ENCODE measurements at regions not wholly inside any gene's neighbourhood (a gene's known extent, or its start where the extent isn't known, plus 50 kb on each side); places are given as distances from the start of the nearest gene placed in this dataset.

DNA sequence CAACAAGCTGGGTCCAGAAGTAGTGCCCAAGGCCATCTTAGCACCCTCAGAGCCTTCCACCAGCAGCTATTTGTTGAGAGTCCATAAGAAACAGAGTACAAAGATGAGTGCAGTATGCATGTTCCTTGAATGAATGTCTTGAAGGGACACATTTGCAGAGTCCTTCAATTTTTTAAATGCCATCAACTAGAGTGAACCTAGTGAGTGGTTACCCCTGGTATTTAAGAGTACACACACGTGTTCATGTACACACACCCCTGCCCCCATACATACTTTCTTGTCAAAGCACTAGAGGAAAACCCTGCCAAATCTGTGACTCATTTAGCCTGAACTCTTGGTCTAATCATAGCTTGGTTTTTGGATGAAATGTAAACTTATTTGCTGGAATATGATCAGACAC, 84.5 kb upstream of the GALNT15 start:
- Histone ChIP-seq H3K4me1 (peaks cover 0 to 26% (median 10%) of the 10 kb centered on the region in 4 donors), H3K27me3 (no peaks in the 10 kb centered on the region), H3K36me3 (no peaks in the 10 kb centered on the region), H3K27ac (no peak overlapping the region), H3K4me3 (no peak overlapping the region), H3K9me3 (no peaks in the 10 kb centered on the region)
- intact Hi-C loops (cut with DNase I; ENCODE audit: low total_unique reads) (no loop called here), in situ Hi-C loops (cut with MboI; ENCODE audit: low pct_ligation_motif_present in 1 of 4, low pct_unique_long_range_greater_than_20kb in 1 of 4, low sequenced_read_pairs in 3 of 4) (no loop called here)
- WGBS, 2 donors (ENCODE audit: low coverage in 1 of 2): 23% methylated on average over 1 of the region's 1 CpG; no CpG with 5 or more reads in 1 of the 2 donors
- no peak for DNase-seq
- no peak for TF ChIP-seq POLR2AphosphoS5 (IDR thresholded peaks at IDR 0.05)
- no peak for TF ChIP-seq EP300 (IDR thresholded peaks at IDR 0.05; ENCODE audit: low read depth)
- TF ChIP-seq, protein P1, sequence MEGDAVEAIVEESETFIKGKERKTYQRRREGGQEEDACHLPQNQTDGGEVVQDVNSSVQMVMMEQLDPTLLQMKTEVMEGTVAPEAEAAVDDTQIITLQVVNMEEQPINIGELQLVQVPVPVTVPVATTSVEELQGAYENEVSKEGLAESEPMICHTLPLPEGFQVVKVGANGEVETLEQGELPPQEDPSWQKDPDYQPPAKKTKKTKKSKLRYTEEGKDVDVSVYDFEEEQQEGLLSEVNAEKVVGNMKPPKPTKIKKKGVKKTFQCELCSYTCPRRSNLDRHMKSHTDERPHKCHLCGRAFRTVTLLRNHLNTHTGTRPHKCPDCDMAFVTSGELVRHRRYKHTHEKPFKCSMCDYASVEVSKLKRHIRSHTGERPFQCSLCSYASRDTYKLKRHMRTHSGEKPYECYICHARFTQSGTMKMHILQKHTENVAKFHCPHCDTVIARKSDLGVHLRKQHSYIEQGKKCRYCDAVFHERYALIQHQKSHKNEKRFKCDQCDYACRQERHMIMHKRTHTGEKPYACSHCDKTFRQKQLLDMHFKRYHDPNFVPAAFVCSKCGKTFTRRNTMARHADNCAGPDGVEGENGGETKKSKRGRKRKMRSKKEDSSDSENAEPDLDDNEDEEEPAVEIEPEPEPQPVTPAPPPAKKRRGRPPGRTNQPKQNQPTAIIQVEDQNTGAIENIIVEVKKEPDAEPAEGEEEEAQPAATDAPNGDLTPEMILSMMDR (IDR thresholded peaks at IDR 0.05): no peak
- no peak for TF ChIP-seq POLR2A (IDR thresholded peaks at IDR 0.05)

DNA sequence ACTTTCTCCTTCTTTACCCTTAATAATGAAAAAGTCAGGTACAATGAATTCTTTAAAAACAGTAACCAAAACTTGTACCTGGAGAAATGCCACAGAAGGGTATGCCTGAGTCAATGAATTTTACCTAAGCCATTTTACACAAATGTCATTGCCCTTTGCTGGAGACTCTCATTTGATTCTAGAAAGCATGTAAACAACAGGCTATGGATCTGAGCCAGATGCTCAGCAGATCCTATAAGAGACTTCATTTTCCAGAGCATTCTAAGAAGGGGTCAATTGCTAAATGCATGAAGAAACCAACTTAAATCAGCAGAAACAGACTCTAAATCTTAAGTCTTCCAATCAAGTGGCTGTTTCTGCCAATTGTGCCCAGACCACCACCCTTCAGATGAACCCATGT, 83.8 kb upstream of the GALNT15 start:
- TF ChIP-seq EP300 (IDR thresholded peaks at IDR 0.05; ENCODE audit: low read depth) (no peak), POLR2A (IDR thresholded peaks at IDR 0.05) (no peak), POLR2AphosphoS5 (IDR thresholded peaks at IDR 0.05) (no peak)
- TF ChIP-seq, protein P1 (IDR thresholded peaks at IDR 0.05): no peak
- Histone ChIP-seq H3K27me3 (no peaks in the 10 kb centered on the region), H3K27ac (no peak overlapping the region), H3K36me3 (no peaks in the 10 kb centered on the region), H3K4me3 (no peak overlapping the region), H3K4me1 (peaks cover 0 to 23% (median 10%) of the 10 kb centered on the region in 4 donors), H3K9me3 (no peaks in the 10 kb centered on the region)
- DNase-seq: no peak
- in situ Hi-C loops (cut with MboI; ENCODE audit: low pct_ligation_motif_present in 1 of 4, low pct_unique_long_range_greater_than_20kb in 1 of 4, low sequenced_read_pairs in 3 of 4) (no loop called here), intact Hi-C loops (cut with DNase I; ENCODE audit: low total_unique reads) (no loop called here)

DNA sequence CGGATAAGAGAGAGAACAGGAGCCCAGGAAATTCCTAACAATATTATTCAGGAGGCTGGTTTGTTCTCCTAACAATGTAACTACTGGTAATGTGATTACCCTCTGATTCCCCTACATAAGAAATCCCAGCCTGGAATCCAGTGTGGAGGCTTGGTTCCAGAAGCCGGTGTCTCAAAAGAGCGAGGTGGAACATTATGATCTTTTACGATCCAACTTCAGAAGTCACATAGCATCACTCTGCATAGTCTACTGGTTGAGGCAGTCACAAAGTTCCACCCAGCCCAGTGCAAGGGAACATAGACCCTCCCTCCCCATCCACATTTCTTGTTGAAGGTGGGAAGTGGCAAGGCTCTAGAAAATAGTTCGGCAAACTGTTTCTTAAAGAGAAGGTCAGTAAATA, 81.6 kb upstream of the GALNT15 start:
- H3K4me1 ChIP-seq: peaks cover 0 to 18% (median 6%) of the 10 kb centered on the region in 4 donors
- H3K27ac ChIP-seq: no peak overlapping the region
- WGBS, 2 donors (ENCODE audit: low coverage in 1 of 2): 91 to 94% methylated on average over 4 to 5 of the region's 5 CpGs
- H3K36me3 ChIP-seq: no peaks in the 10 kb centered on the region
- TF ChIP-seq POLR2A (IDR thresholded peaks at IDR 0.05) (no peak), EP300 (IDR thresholded peaks at IDR 0.05; ENCODE audit: low read depth) (no peak), POLR2AphosphoS5 (IDR thresholded peaks at IDR 0.05) (no peak)
- TF ChIP-seq, protein P1 (IDR thresholded peaks at IDR 0.05): no peak
- no peak for DNase-seq
- intact Hi-C loops (cut with DNase I; ENCODE audit: low total_unique reads): no loop called here
- no peak overlapping the region for H3K4me3 ChIP-seq
- H3K9me3 ChIP-seq: no peaks in the 10 kb centered on the region
- H3K27me3 ChIP-seq: no peaks in the 10 kb centered on the region
- in situ Hi-C loops (cut with MboI; ENCODE audit: low pct_ligation_motif_present in 1 of 4, low pct_unique_long_range_greater_than_20kb in 1 of 4, low sequenced_read_pairs in 3 of 4): no loop called here

DNA sequence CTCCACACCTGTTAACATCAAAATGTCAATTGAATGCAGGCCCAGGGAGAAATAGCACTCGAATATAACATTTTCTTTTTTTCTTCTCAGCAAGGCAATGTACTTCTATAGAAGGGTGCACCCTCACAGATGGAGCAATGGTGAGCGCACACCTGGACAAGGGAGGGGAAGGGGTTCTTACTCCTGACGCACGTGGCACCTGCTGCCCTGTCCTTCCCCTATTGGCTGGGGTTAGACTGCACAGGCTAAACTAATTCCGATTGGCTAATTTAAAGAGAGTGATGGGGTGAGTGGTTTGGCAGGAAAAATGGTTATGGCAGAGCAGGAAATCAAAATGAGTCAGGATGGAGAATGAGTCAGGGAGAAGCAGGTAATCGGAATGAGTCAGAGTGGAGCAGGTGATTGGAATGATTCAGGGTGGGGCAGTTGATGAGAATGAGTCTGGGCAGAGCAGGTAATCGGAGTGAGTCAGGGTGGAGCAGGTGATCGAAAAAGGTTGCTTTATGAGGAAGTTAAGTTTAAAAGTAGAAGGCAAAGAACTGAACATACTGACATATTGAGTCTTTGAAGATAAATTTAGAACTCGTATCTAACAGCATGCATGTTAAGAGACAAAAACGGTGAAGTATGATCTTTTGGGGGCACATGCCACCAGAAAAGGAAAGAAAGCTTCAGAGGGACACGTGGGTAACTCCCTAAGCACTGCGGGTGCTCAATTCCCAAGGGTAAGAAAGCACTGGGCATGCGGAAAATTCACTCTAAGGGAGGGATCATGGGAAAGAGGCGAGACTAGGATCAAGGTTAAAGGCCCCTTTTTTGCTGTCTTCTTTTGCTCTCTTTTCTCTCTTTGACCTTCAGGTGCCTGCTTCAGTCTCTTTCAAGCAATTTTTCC, 72.9 kb upstream of the GALNT15 start:
- Histone ChIP-seq H3K9me3 (no peaks in the 10 kb centered on the region), H3K36me3 (no peaks in the 10 kb centered on the region), H3K27ac (peak overlapping the region; percentile 67 to 83 (median 76)), H3K4me3 (no peak overlapping the region), H3K4me1 (peaks cover 0 to 16% (median 4%) of the 10 kb centered on the region in 4 donors), H3K27me3 (no peaks in the 10 kb centered on the region)
- TF ChIP-seq POLR2AphosphoS5 (IDR thresholded peaks at IDR 0.05): peak in 2 of 3 donors; percentile 47 to 65
- no peak for TF ChIP-seq EP300 (IDR thresholded peaks at IDR 0.05; ENCODE audit: low read depth)
- TF ChIP-seq POLR2A (IDR thresholded peaks at IDR 0.05): peak; percentile 26
- WGBS, 2 donors (ENCODE audit: low coverage in 1 of 2): 53 to 63% methylated on average over 11 to 14 of the region's 14 CpGs
- DNase-seq: peak; percentile 65
- intact Hi-C loops (cut with DNase I; ENCODE audit: low total_unique reads): no loop called here
- in situ Hi-C loops (cut with MboI; ENCODE audit: low pct_ligation_motif_present in 1 of 4, low pct_unique_long_range_greater_than_20kb in 1 of 4, low sequenced_read_pairs in 3 of 4): no loop called here

All from transverse colon (tissue), 4 donors.